Endothelial cell of umbilical vein (primary cell): ENCODE measurements at regions not wholly inside any gene's neighbourhood (a gene's known extent, or its start where the extent isn't known, plus 50 kb on each side); places are given as distances from the start of the nearest gene placed in this dataset.

Experiments used
- BruUV-seq: library from RNA; stranded (reverse); fragments of 400-500 nt; replicated peaks from 2 replicates; lab custom pipeline; 2021; lab: Mats Ljungman, UMichigan
- CTCF ChIA-PET: fragments of 300-600, 350-600 bp; sonication (Branson Sonifier 250); formaldehyde crosslinking; loops from one replicate; lab custom pipeline; 2021; ENCODE audit warnings: antibody characterized with exemption, inconsistent platforms; lab: Charles Lee
- POLR2A ChIA-PET: fragments of 300-600, 350-600 bp; sonication (Branson Sonifier 250); formaldehyde crosslinking; loops from one replicate; lab custom pipeline; 2021; ENCODE audit warnings: antibody characterized with exemption, inconsistent platforms; lab: Charles Lee
- DNase-seq: peaks from one replicate; pipeline ENCODE4 v3.0.0-alpha.2; 2011; ENCODE audit warnings: low read depth, low spot score
- FAIRE-seq: peaks from 2 replicates; lab custom pipeline; 2011; peaks lifted over from hg19 to GRCh38; lab: Jason Lieb, UNC
- H2AFZ ChIP-seq: 2 replicates; pipeline ENCODE4 v1.6.0; 2012; ENCODE audit warnings: low read depth, low read length, control low read depth, inconsistent platforms
- H3K27ac ChIP-seq: 2 replicates; pipeline ENCODE4 v1.5.1; 2011; ENCODE audit warnings: low read depth, mild to moderate bottlenecking, control low read depth, low read length, moderate library complexity; ENCODE audit not compliant: insufficient read depth
- H3K27me3 ChIP-seq, 2 experiments: 2 replicates each; pipeline versions ENCODE4 v1.6.0 to v1.6.1; 2011; ENCODE audit warnings: low read length in 2 of 2, mixed read lengths in 1 of 2; ENCODE audit not compliant: control insufficient read depth in 2 of 2, insufficient read depth in 2 of 2
- H3K36me3 ChIP-seq, 2 experiments: 2 replicates in 1 of 2; 3 replicates in 1 of 2; pipeline ENCODE4 v1.5.1; 2011; ENCODE audit warnings: low read length in 2 of 2, mild to moderate bottlenecking in 1 of 2, moderate library complexity in 1 of 2; ENCODE audit not compliant: control insufficient read depth in 2 of 2, insufficient read depth in 2 of 2; ENCODE audit errors: extremely low read depth in 1 of 2
- H3K4me1 ChIP-seq: 3 replicates; pipeline ENCODE4 v1.5.1; 2011; ENCODE audit warnings: mild to moderate bottlenecking, low read length; ENCODE audit not compliant: control insufficient read depth, insufficient read depth; ENCODE audit errors: extremely low read depth
- H3K4me2 ChIP-seq: 2 replicates; pipeline ENCODE4 v1.6.1; 2011; ENCODE audit warnings: low read length, control low read depth, mixed read lengths; ENCODE audit not compliant: insufficient read depth
- H3K4me3 ChIP-seq, 3 experiments: fragments of 200-600 bp in 1 of 3; sonication (generic), shearing (Covaris generic) in 1 of 3; replicated peaks in 1 of 3; 2 replicates each; pipeline ENCODE4 v1.5.1; 2011 to 2016; ENCODE audit warnings: control low read depth in 3 of 3, low read length in 3 of 3, mild to moderate bottlenecking in 2 of 3, inconsistent platforms in 1 of 3, low read depth in 1 of 3, moderate library complexity in 1 of 3; ENCODE audit not compliant: insufficient read depth in 1 of 3
- H3K79me2 ChIP-seq: 2 replicates; pipeline ENCODE4 v1.6.0; 2012; ENCODE audit warnings: low read length, inconsistent platforms; ENCODE audit not compliant: control insufficient read depth, insufficient read depth
- H3K9ac ChIP-seq: replicated peaks from 2 replicates; pipeline ENCODE3; 2011; ENCODE audit warnings: low read length, control low read depth; ENCODE audit not compliant: insufficient read depth; ENCODE audit errors: extremely low read depth
- H3K9me1 ChIP-seq: replicated peaks from 3 replicates; pipeline ENCODE4 v1.6.0; 2011; ENCODE audit warnings: mild to moderate bottlenecking, low read length; ENCODE audit not compliant: control insufficient read depth, insufficient read depth; ENCODE audit errors: extremely low read depth
- H3K9me3 ChIP-seq: replicated peaks from 2 replicates; pipeline ENCODE4 v1.5.1; 2012; ENCODE audit warnings: low read length, inconsistent platforms; ENCODE audit not compliant: control insufficient read depth, insufficient read depth
- H4K20me1 ChIP-seq: replicated peaks from 2 replicates; pipeline ENCODE3; 2011; ENCODE audit warnings: mild to moderate bottlenecking, low read length; ENCODE audit not compliant: control insufficient read depth, insufficient read depth; ENCODE audit errors: extremely low read depth
- EZH2 ChIP-seq: IDR thresholded peaks from 2 replicates; pipeline ENCODE4 v1.6.1; 2012; ENCODE audit warnings: borderline replicate concordance, low read depth, mild to moderate bottlenecking, moderate library complexity, low read length, inconsistent platforms; ENCODE audit not compliant: severe bottlenecking
- FOS ChIP-seq: IDR thresholded peaks from 2 replicates; pipeline ENCODE4 v1.6.1; 2011; ENCODE audit warnings: mild to moderate bottlenecking, low read length, moderate library complexity, borderline replicate concordance; ENCODE audit not compliant: insufficient read depth
- GATA2 ChIP-seq: IDR thresholded peaks from 2 replicates; pipeline ENCODE4 v1.7.0; 2011; ENCODE audit warnings: low read depth, mild to moderate bottlenecking, moderate library complexity, mixed read lengths, low read length; ENCODE audit not compliant: insufficient read length, insufficient read depth
- JUN ChIP-seq: IDR thresholded peaks from 2 replicates; pipeline ENCODE4 v1.6.1; 2011; ENCODE audit warnings: borderline replicate concordance, low read depth; ENCODE audit not compliant: insufficient read length, insufficient read depth
- MYC ChIP-seq: IDR thresholded peaks from one replicate; pipeline ENCODE4 v1.6.1; 2011; ENCODE audit warnings: mild to moderate bottlenecking, low read depth, low read length
- POLR2A ChIP-seq: IDR thresholded peaks from 2 replicates; pipeline ENCODE4 v1.6.1; 2012; ENCODE audit warnings: low read depth, mild to moderate bottlenecking, control low read depth, low read length
- POLR2AphosphoS5 ChIP-seq: IDR thresholded peaks from 2 replicates; pipeline ENCODE4 v1.6.1; 2012; ENCODE audit warnings: low read depth, mild to moderate bottlenecking, control low read depth, low read length, moderate library complexity; ENCODE audit not compliant: insufficient read depth
- dilution Hi-C: fragments of 300-500 bp; cut with MboI; formaldehyde crosslinking; loops from one replicate; pipeline ENCODE4 v1.15.0; 2019; ENCODE audit warnings: low sequenced_read_pairs; ENCODE audit not compliant: extremely low pct_ligation_motif_present
- intact Hi-C: fragments of 100-400 bp; cut with micrococcal nuclease; formaldehyde crosslinking; loops from one replicate; pipeline ENCODE4 v1.10.0; 2022
- TF ChIP-seq, protein P1 (sequence below), 2 donors: IDR thresholded peaks; 1 replicate in 1 of 2; 2 replicates in 1 of 2; pipeline ENCODE4 v1.5.1; 2011; ENCODE audit warnings: low read length in 2 of 2, mild to moderate bottlenecking in 2 of 2, moderate library complexity in 2 of 2, control low read depth in 1 of 2, inconsistent platforms in 1 of 2, low read depth in 1 of 2; ENCODE audit not compliant: insufficient read depth in 1 of 2; ENCODE audit errors: extremely low read depth in 1 of 2
- TF ChIP-seq, protein P2 (sequence below): IDR thresholded peaks from 2 replicates; pipeline ENCODE4 v1.6.1; 2011; ENCODE audit not compliant: insufficient read depth, insufficient read length

DNA sequence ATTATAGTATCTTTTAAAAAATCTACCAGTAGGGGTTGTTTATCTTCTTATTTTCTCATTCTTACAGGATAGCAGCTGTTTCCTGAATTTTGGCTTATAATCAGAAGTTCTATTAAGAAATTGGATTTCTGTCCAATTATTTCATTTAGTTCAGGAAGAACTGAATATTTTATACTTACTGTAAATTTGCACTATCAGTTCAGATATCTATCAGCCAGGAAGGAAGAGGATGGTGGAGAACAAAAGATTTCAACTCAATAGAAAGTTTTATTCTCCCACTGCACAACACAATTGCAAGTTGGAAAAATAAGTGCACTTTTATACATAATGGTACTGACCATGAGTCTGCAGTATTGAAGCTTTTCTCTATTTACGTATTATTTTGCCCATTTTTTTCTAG is 400.9 kb downstream of the PLOD2 start:
- dilution Hi-C loops (no loop called here), intact Hi-C loops (loop anchor here (2.0 kb wide), 1 partner anchor 989 kb away; no protein-coding TSS in a partner anchor)
- peak; percentile 58 for DNase-seq
- no peak overlapping the region for H3K27ac ChIP-seq
- TF ChIP-seq GATA2: no peak
- no peak for TF ChIP-seq JUN
- TF ChIP-seq, protein P1, sequence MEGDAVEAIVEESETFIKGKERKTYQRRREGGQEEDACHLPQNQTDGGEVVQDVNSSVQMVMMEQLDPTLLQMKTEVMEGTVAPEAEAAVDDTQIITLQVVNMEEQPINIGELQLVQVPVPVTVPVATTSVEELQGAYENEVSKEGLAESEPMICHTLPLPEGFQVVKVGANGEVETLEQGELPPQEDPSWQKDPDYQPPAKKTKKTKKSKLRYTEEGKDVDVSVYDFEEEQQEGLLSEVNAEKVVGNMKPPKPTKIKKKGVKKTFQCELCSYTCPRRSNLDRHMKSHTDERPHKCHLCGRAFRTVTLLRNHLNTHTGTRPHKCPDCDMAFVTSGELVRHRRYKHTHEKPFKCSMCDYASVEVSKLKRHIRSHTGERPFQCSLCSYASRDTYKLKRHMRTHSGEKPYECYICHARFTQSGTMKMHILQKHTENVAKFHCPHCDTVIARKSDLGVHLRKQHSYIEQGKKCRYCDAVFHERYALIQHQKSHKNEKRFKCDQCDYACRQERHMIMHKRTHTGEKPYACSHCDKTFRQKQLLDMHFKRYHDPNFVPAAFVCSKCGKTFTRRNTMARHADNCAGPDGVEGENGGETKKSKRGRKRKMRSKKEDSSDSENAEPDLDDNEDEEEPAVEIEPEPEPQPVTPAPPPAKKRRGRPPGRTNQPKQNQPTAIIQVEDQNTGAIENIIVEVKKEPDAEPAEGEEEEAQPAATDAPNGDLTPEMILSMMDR (IDR thresholded peaks at IDR 0.05; ENCODE audit: extremely low read depth in 1 of 2, insufficient read depth in 1 of 2, low read depth in 1 of 2, low read length in 2 of 2): no peak
- TF ChIP-seq FOS: no peak
- TF ChIP-seq EZH2: no peak
- no peak for TF ChIP-seq POLR2A
- TF ChIP-seq, protein P2, sequence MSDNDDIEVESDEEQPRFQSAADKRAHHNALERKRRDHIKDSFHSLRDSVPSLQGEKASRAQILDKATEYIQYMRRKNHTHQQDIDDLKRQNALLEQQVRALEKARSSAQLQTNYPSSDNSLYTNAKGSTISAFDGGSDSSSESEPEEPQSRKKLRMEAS: no peak
- no peak for TF ChIP-seq POLR2AphosphoS5
- TF ChIP-seq MYC: no peak
- ChIA-PET POLR2A (no interaction called here), CTCF (interaction anchor here (1.1 to 2.0 kb wide), 2 partner anchors 17 to 1864 kb away, joined by 3 to 9 read pairs; no protein-coding TSS in a partner anchor)
- H3K79me2 ChIP-seq: no peaks in the 10 kb centered on the region
- FAIRE-seq: no peak
- H4K20me1 ChIP-seq: no peaks in the 10 kb centered on the region
- BruUV-seq: no TSS peak
- H3K9ac ChIP-seq: no peak overlapping the region
- H3K4me2 ChIP-seq: no peak overlapping the region
- H2AFZ ChIP-seq: no peak overlapping the region
- H3K36me3 ChIP-seq: no peaks in the 10 kb centered on the region
- H3K9me1 ChIP-seq: no peaks in the 10 kb centered on the region
- H3K27me3 ChIP-seq: no peaks in the 10 kb centered on the region
- no peak overlapping the region for H3K4me3 ChIP-seq
- H3K4me1 ChIP-seq: peaks cover 2% of the 10 kb centered on the region
- no peaks in the 10 kb centered on the region for H3K9me3 ChIP-seq
